Heart left ventricle (tissue), 16 donors: ENCODE measurements at regions not wholly inside any gene's neighbourhood (a gene's known extent, or its start where the extent isn't known, plus 50 kb on each side); places are given as distances from the start of the nearest gene placed in this dataset.

ENCODE experiments used
- ATAC-seq, 4 donors: fragments of 200-7000 bp; cut with Tn5 transposase; one replicate each; pipeline ENCODE4 v1.9.1; 2020 to 2022; ENCODE audit warnings: moderate library complexity in 4 of 4, mild to moderate bottlenecking in 3 of 4, moderate number of reproducible peaks in 1 of 4
- DNase-seq, 5 donors: peaks; one replicate each; pipeline ENCODE4 v3.0.0-alpha.2; 2020
- H3K27ac ChIP-seq, 12 donors: fragments of 200-600 bp; sonication (generic) in 4 of 12; one replicate each; pipeline versions ENCODE4 v1.5.0 to v1.8.0; 2016 to 2022; ENCODE audit warnings: mild to moderate bottlenecking in 2 of 12
- H3K27me3 ChIP-seq, 9 donors: fragments of 200-600 bp; sonication (generic) in 2 of 9; one replicate each; pipeline versions ENCODE4 v1.5.1 to v1.8.0; 2016 to 2022; ENCODE audit warnings: mild to moderate bottlenecking in 3 of 9
- H3K36me3 ChIP-seq, 9 donors: fragments of 200-600 bp; sonication (generic) in 2 of 9; one replicate each; pipeline versions ENCODE4 v1.5.0 to v1.8.0; 2018 to 2022; ENCODE audit warnings: mild to moderate bottlenecking in 2 of 9
- H3K4me1 ChIP-seq, 12 donors: fragments of 200-600 bp; sonication (generic) in 4 of 12; one replicate each; pipeline versions ENCODE4 v1.5.0 to v1.8.0; 2016 to 2022; ENCODE audit warnings: mild to moderate bottlenecking in 3 of 12
- H3K4me3 ChIP-seq, 12 donors: fragments of 200-600 bp; sonication (generic) in 4 of 12; one replicate each; pipeline versions ENCODE4 v1.5.0 to v1.8.0; 2017 to 2022; ENCODE audit warnings: mild to moderate bottlenecking in 9 of 12, moderate library complexity in 4 of 12
- H3K9me3 ChIP-seq, 12 donors: fragments of 200-600 bp; sonication (generic) in 4 of 12; one replicate each; pipeline versions ENCODE4 v1.5.0 to v1.8.0; 2016 to 2022; ENCODE audit warnings: mild to moderate bottlenecking in 1 of 12
- CTCF ChIP-seq, 12 donors: fragments of 200-600 bp; sonication (generic) in 4 of 12; IDR thresholded peaks; one replicate each; pipeline versions ENCODE4 v1.5.0 to v1.8.0; 2018 to 2022; ENCODE audit warnings: antibody characterized with exemption in 12 of 12, mild to moderate bottlenecking in 5 of 12
- POLR2A ChIP-seq, 2 donors: fragments of 450-650 bp; IDR thresholded peaks; one replicate each; pipeline ENCODE4 v1.6.1; 2017; ENCODE audit warnings: antibody characterized with exemption in 2 of 2, mild to moderate bottlenecking in 2 of 2, moderate library complexity in 2 of 2
- WGBS, 4 donors: extraction: QIAGEN DNeasy Blood & Tissue Kit in 2 of 4; methylation state at CpG; one replicate each; pipeline versions ENCODE4 v1.1.5 to v1.1.7; 2013 to 2018; 5-methylcytosine and 5-hydroxymethylcytosine counted together
- intact Hi-C, 10 donors: fragments of 100-400 bp; cut with DNase I; formaldehyde crosslinking; loops; one replicate each; pipeline versions ENCODE4 v1.11.1 to v1.14.2; 2022
- donor health status: ischemic (EF 13 %, LVEDD 7.1; RV severe dilation, severe dysfunction).
- donor health status: healthy with polysubstance abuse.
- donor health status: DM: no; HTN: yes; CAD: no.
- donor health status: DM: no; HTN: no; CAD: no.
- donor health status: ischemic (EF 25% LVEDD 6.9; RV normal size, moderate dysfunction).
- donor health status: ischemic (EF 25% LVEDD 5.7; RV mildly dilated, moderate dysfunction).
- donor health status: healthy.
- donor health status: DM: yes; HTN: yes; CAD: no.
- donor health status: ischemic (EF 35%, LVEDD 5.7; RV mildly dilated, moderate dysfunction).
- donor health status: nonischemic (EF 11% LVEDD 7.7; RV severe dilation, severe dysfunction).
- donor health status: DM: yes; HTN: yes; CAD: no.
- donor health status: PGD.
- donor health status: ischemic (EF 29% LVEDD 5.4; RV normal size, mild dysfunction).
- donor health status: nonischemic (EF 23%, LVEDD 6.1; RV moderate dilation, normal function).

- WGBS, 4 donors: 85 to 94% (median 91%) methylated on average over 5 to 16 of the region's 16 CpGs
- intact Hi-C loops: no loop called here
- Histone ChIP-seq H3K4me1 (no peaks in the 10 kb centered on the region), H3K36me3 (no peaks in the 10 kb centered on the region), H3K9me3 (peaks cover 0 to 3% (median 0%) of the 10 kb centered on the region in 12 donors), H3K27ac (no peak overlapping the region), H3K27me3 (no peaks in the 10 kb centered on the region), H3K4me3 (no peak overlapping the region)
- peak in 1 of 5 donors; percentile 34 for DNase-seq
- ATAC-seq: no peak
- TF ChIP-seq CTCF (IDR thresholded peaks at IDR 0.05) (no peak), POLR2A (IDR thresholded peaks at IDR 0.05) (no peak)
Measured at GRCh38 chr13:64958106-64958505, 2272.0 kb downstream of the PCDH9 start.

GRCh38 chr13:64938660-64939059, 2291.5 kb downstream of the PCDH9 start:
- Histone ChIP-seq H3K27me3 (no peaks in the 10 kb centered on the region), H3K9me3 (no peaks in the 10 kb centered on the region), H3K36me3 (no peaks in the 10 kb centered on the region), H3K27ac (no peak overlapping the region), H3K4me3 (no peak overlapping the region), H3K4me1 (no peaks in the 10 kb centered on the region)
- TF ChIP-seq POLR2A (IDR thresholded peaks at IDR 0.05) (no peak), CTCF (IDR thresholded peaks at IDR 0.05) (no peak)
- WGBS, 4 donors: 82 to 87% (median 84%) methylated on average over 5 of the region's 5 CpGs
- no peak for DNase-seq
- ATAC-seq: no peak
- intact Hi-C loops: no loop called here

- Histone ChIP-seq H3K9me3 (no peaks in the 10 kb centered on the region), H3K4me1 (no peaks in the 10 kb centered on the region), H3K27me3 (no peaks in the 10 kb centered on the region), H3K36me3 (no peaks in the 10 kb centered on the region), H3K4me3 (no peak overlapping the region), H3K27ac (no peak overlapping the region)
- intact Hi-C loops: no loop called here
- TF ChIP-seq POLR2A (IDR thresholded peaks at IDR 0.05) (no peak), CTCF (IDR thresholded peaks at IDR 0.05) (no peak)
- DNase-seq (no peak), ATAC-seq (no peak)
- WGBS, 4 donors: 78 to 83% (median 78%) methylated on average over 1 of the region's 1 CpG
Measured at GRCh38 chr13:64937302-64937701, 2292.8 kb downstream of the PCDH9 start.

GRCh38 chr13:64936879-64937278, 2293.3 kb downstream of the PCDH9 start:
- WGBS, 4 donors: 60 to 89% (median 87%) methylated on average over 2 of the region's 2 CpGs
- Histone ChIP-seq H3K9me3 (no peaks in the 10 kb centered on the region), H3K36me3 (no peaks in the 10 kb centered on the region), H3K27ac (no peak overlapping the region), H3K27me3 (no peaks in the 10 kb centered on the region), H3K4me1 (no peaks in the 10 kb centered on the region), H3K4me3 (no peak overlapping the region)
- no peak for TF ChIP-seq CTCF (IDR thresholded peaks at IDR 0.05)
- TF ChIP-seq POLR2A (IDR thresholded peaks at IDR 0.05): no peak
- DNase-seq (no peak), ATAC-seq (no peak)
- intact Hi-C loops: no loop called here
